ENCODE measurements at regions not wholly inside any gene's neighbourhood (a gene's known extent, or its start where the extent isn't known, plus 50 kb on each side); places are given as distances from the start of the nearest gene placed in this dataset.

GRCh38 chr3:162329514-162329913 lies 832.9 kb downstream of the OTOL1 start:
- Histone ChIP-seq H3K9ac (ENCODE audit: low read length) (no peak overlapping the region), H3K4me1 (ENCODE audit: insufficient read depth, low read length) (peaks cover 31% of the 10 kb centered on the region), H3K27me3 (ENCODE audit: low read length) (no peaks in the 10 kb centered on the region), H3K79me2 (ENCODE audit: low read length) (no peaks in the 10 kb centered on the region), H3K4me2 (ENCODE audit: low read length) (no peak overlapping the region), H4K20me1 (ENCODE audit: low read length) (no peaks in the 10 kb centered on the region), H3K9me2 (replicated peaks; ENCODE audit: low read length) (no peaks in the 10 kb centered on the region), H3K4me3 (ENCODE audit: low read length) (no peak overlapping the region), H3K27ac (ENCODE audit: low read length) (no peak overlapping the region), H3K9me3 (ENCODE audit: low read length) (no peaks in the 10 kb centered on the region), H2AFZ (ENCODE audit: low read length) (no peak overlapping the region), H3K36me3 (ENCODE audit: low read depth, low read length) (no peaks in the 10 kb centered on the region; the same call in 1 of the 2 replicates), H3F3A (ENCODE audit: low read length, unreplicated experiment) (no peaks in the 10 kb centered on the region)
- DNase-seq (no peak), ATAC-seq (no peak)
- no peak for TF ChIP-seq CTCF (conservative IDR thresholded peaks at IDR 0.05; ENCODE audit: low read depth, low read length)
- TF ChIP-seq EZH2phosphoT487 (IDR thresholded peaks at IDR 0.05; ENCODE audit: borderline replicate concordance, low read length): no peak
- no peak for TF ChIP-seq EZH2 (IDR thresholded peaks at IDR 0.05; ENCODE audit: low read length, unreplicated experiment)
- ChIA-PET POLR2A (ENCODE audit: unreplicated experiment) (no interaction called here), CTCF (no interaction called here)
- intact Hi-C loops (cut with micrococcal nuclease): loop anchor here (2.0 kb wide), 1 partner anchor 35 kb away; no protein-coding TSS in a partner anchor
- BruUV-seq (replicated peaks): no TSS peak

- Histone ChIP-seq H3K27me3 (ENCODE audit: low read length) (no peaks in the 10 kb centered on the region), H3K9me3 (ENCODE audit: low read length) (no peaks in the 10 kb centered on the region), H4K20me1 (ENCODE audit: low read length) (no peaks in the 10 kb centered on the region), H3K27ac (ENCODE audit: low read length) (peak overlapping the region; percentile 24; the same call in 1 of the 2 replicates), H3K36me3 (ENCODE audit: low read depth, low read length) (no peaks in the 10 kb centered on the region; the same call in 1 of the 2 replicates), H3K4me2 (ENCODE audit: low read length) (peak overlapping the region; percentile 7; the same call in 1 of the 2 replicates), H2AFZ (ENCODE audit: low read length) (no peak overlapping the region), H3K4me1 (ENCODE audit: insufficient read depth, low read length) (peaks cover 31% of the 10 kb centered on the region), H3K9me2 (replicated peaks; ENCODE audit: low read length) (no peaks in the 10 kb centered on the region), H3F3A (ENCODE audit: low read length, unreplicated experiment) (no peaks in the 10 kb centered on the region), H3K4me3 (ENCODE audit: low read length) (no peak overlapping the region), H3K79me2 (ENCODE audit: low read length) (no peaks in the 10 kb centered on the region), H3K9ac (ENCODE audit: low read length) (no peak overlapping the region)
- ChIA-PET CTCF (no interaction called here), POLR2A (ENCODE audit: unreplicated experiment) (no interaction called here)
- peak; percentile 79 for DNase-seq
- no TSS peak for BruUV-seq (replicated peaks)
- intact Hi-C loops (cut with micrococcal nuclease): no loop called here
- no peak for TF ChIP-seq EZH2phosphoT487 (IDR thresholded peaks at IDR 0.05; ENCODE audit: borderline replicate concordance, low read length)
- TF ChIP-seq EZH2 (IDR thresholded peaks at IDR 0.05; ENCODE audit: low read length, unreplicated experiment): no peak
- TF ChIP-seq CTCF (conservative IDR thresholded peaks at IDR 0.05; ENCODE audit: low read depth, low read length): no peak
- ATAC-seq: peak; percentile 92
Measured at GRCh38 chr3:162332344-162332743, 835.7 kb downstream of the OTOL1 start.

DNA sequence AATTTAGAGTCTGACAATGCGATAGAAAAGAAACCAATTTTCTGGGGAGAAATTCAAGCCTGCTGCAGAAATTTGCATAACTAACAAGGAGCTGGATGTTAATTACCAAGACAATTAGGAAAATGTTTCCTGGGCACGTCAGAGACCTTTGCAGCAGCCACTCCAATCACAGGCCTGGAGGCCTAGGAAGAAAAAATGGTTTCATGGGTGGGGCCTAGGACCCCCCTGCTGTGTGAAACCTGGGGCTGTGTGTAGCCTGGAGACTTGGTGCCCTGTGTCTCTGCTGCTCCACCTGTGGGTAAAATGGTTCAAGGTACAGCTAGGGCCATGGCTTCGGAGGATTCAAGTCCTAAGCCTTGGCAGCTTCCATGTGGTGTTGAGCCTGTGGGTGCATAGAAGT lies 837.9 kb downstream of the OTOL1 start:
- ATAC-seq: no peak

More for the DNA sequence above, 837.9 kb downstream of the OTOL1 start:
- no peaks in the 10 kb centered on the region for H3K79me2 ChIP-seq (ENCODE audit: low read length)
- ChIA-PET CTCF (no interaction called here), POLR2A (ENCODE audit: unreplicated experiment) (no interaction called here)
- H3F3A ChIP-seq (ENCODE audit: low read length, unreplicated experiment): no peaks in the 10 kb centered on the region
- no peak overlapping the region for H3K9ac ChIP-seq (ENCODE audit: low read length)
- no peaks in the 10 kb centered on the region for H3K9me3 ChIP-seq (ENCODE audit: low read length)
- no peak overlapping the region for H3K4me2 ChIP-seq (ENCODE audit: low read length)
- H3K4me1 ChIP-seq (ENCODE audit: insufficient read depth, low read length): peaks cover 29% of the 10 kb centered on the region
- H2AFZ ChIP-seq (ENCODE audit: low read length): no peak overlapping the region
- TF ChIP-seq EZH2phosphoT487 (IDR thresholded peaks at IDR 0.05; ENCODE audit: borderline replicate concordance, low read length): no peak
- TF ChIP-seq EZH2 (IDR thresholded peaks at IDR 0.05; ENCODE audit: low read length, unreplicated experiment): no peak
- no peak for TF ChIP-seq CTCF (conservative IDR thresholded peaks at IDR 0.05; ENCODE audit: low read depth, low read length)
- no peaks in the 10 kb centered on the region for H3K27me3 ChIP-seq (ENCODE audit: low read length)
- intact Hi-C loops (cut with micrococcal nuclease): no loop called here
- H3K27ac ChIP-seq (ENCODE audit: low read length): no peak overlapping the region
- BruUV-seq (replicated peaks): no TSS peak
- no peak overlapping the region for H3K4me3 ChIP-seq (ENCODE audit: low read length)
- no peaks in the 10 kb centered on the region for H3K9me2 ChIP-seq (replicated peaks; ENCODE audit: low read length)
- H4K20me1 ChIP-seq (ENCODE audit: low read length): no peaks in the 10 kb centered on the region
- no peaks in the 10 kb centered on the region; the same call in 1 of the 2 replicates for H3K36me3 ChIP-seq (ENCODE audit: low read depth, low read length)
- no peak for DNase-seq
